ENCODE measurements at regions not wholly inside any gene's neighbourhood (a gene's known extent, or its start where the extent isn't known, plus 50 kb on each side); places are given as distances from the start of the nearest gene placed in this dataset.
"Not testable (repeated sequence)": the region's sequence is repeated elsewhere in the genome, so short reads cannot be mapped to it uniquely, and the experiment has no call there.

DNA sequence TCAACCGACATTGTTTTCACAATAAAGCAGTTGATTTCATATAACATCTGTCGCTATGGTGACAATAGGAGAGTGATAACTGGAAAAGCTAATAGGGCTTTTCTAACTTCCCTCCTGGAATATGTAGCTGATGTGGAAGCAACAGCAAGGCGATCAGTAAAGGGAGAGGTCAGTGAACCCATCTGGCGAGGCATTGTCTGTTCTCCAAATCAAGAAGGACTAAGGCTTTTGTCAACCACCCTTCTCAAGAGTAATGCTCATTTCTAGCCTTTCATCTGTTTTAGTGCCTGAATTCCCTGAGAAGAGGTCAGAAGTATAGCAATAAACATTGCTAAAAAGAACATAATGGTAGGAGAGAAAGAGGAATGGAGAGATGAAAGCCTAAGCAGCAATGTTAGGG, 201.3 kb downstream of the AKAP7 start:
- DNase-seq, result no peak

GRCh38 chr6:131346896-131347295, 211.6 kb downstream of the AKAP7 start:
- not testable (repeated sequence) for DNase-seq

- no peak for DNase-seq
Observed at GRCh38 chr6:131348572-131348971, 213.3 kb downstream of the AKAP7 start.

DNA sequence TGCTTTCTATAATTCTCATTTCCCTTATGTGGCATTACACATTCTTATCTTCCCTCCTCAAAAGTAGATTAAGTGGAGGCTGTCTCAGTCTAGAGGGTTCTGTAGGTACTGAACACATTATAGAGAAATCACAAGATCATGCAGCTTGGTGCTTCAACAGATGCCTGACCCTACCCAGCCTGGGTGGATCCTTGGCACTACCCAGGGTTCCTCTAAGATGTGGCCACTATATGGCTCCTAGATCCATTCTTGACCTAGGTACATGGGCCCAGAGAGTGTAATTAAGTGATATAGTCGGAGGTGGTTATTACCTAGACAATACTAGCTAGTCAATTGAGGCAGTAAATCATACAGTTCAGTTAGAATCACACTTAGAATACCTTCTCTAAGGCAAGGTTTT, 213.9 kb downstream of the AKAP7 start:
- no peak for DNase-seq

DNA sequence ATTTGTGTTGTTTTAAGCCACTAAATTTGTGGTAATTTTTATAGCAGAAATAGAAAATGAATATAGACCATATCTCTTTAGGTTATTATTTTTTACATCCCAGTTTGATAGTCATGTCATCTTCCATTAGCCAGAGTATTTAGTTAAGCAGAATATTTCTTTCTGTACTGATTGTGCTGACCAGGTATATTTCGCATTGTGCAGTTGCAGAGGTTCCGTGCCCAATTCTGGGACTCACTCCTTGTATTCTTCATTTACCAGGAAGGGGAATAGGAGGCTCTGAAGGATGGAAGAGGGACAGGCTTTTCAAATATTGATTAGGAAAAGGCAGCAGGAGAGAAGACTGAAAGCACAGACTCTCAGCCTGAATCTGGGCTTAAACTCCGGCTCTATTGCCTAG, 217.8 kb downstream of the AKAP7 start:
- DNase-seq, result no peak

GRCh38 chr6:131353876-131354275, 218.6 kb downstream of the AKAP7 start:
- DNase-seq, result no peak

- DNase-seq, result no peak
Observed at GRCh38 chr6:131354356-131354755, 218.7 kb upstream of the ARG1 start.

DNA sequence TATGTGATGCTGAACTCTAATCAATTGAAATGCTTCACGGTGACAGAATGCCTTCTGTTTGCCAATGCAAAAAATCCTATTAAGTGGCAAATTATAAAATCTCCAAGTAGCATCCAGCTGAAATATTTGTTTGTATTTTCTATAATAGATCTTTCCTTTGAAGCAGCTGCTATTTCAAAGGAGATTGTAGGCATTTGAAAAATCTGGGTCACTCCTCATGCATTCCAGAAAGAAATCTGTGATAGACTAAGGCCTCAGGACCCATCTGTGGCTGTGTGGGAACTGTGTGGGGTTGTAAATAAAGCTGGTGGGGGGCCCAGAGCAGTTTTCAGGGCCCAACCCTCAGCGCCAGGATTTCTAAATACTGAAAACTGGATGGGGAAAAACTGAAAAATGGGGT, 216.9 kb upstream of the ARG1 start:
- no peak for DNase-seq

- no peak for DNase-seq
Observed at GRCh38 chr6:131357501-131357900, 215.5 kb upstream of the ARG1 start.

- no peak for DNase-seq
Observed at GRCh38 chr6:131362070-131362469, 211.0 kb upstream of the ARG1 start.

DNA sequence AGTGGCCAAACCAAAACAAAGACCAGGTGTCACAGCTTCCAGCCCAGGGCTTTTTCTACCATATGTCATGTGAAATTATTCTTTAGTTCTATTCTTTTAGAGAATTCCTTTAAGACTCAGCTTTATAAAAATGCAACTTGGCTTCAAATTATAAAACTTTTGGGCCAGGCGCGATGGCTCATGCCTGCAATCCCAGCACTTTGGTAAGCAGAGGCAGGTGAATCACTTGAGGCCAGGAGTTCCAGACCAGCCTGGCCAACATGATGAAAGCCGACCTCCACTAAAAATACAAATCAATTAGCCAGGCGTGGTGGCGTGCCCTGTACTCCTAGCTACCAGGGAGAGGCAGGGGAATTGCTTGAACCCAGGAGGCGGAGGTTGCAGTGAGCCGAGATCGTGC, 210.3 kb upstream of the ARG1 start:
- DNase-seq, result no peak

GRCh38 chr6:131363947-131364834, 208.8 kb upstream of the ARG1 start:
- DNase-seq, result no peak

GRCh38 chr6:131366223-131366622, 206.8 kb upstream of the ARG1 start:
- DNase-seq, result no peak

DNA sequence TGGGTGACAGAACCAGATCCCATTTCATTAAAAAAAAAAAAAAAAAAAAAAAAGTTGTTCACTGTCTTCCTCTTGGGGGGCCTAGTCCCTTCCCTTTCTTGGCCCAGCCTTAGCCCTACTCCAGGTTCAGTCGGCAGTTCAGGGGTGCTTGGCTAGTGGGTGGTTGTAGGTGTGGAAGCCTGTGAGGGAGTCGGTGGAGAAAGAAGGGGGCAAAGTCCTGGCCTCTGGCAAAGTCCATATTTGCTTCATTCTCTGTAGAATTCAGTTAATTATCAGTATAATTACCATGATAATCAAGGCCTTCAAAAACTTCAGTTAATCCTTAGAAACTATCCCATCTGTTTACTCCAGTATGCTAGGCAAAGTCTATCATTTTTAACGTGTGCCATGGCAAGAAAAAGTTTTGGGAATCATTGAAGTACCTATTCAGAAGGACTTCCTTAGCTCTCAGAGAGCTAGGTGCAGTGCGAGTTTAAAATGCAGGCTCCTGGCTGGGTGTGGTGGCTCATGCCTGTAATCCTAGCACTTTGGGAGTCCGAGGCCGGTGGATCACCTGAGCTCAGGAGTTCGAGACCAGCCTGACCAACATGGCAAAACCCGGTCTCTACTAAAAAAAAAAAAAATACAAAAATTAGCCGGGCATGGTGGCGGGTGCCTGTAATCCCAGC, 205.7 kb upstream of the ARG1 start:
- no peak for DNase-seq

GRCh38 chr6:131368198-131368911, 204.7 kb upstream of the ARG1 start:
- no peak for DNase-seq

DNA sequence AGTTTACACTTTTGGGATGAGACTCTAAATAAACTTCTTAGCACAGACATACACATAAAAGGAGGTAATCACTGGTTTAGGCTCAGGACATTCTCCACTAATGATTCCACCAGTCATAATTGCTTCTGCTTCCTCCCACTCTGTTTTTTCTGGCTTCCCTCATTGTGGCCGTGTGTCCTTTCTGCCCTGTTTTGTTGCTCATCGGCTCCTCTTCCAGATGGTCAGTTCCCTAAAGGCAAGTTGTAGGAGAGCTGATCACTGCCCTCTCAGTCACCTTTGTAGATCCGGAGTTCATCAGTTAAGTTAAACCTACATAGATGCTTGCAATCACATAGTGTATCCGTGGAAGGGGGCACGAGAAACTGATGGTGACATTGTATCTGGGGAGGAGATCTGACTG, 200.5 kb upstream of the ARG1 start:
- no peak for DNase-seq

DNA sequence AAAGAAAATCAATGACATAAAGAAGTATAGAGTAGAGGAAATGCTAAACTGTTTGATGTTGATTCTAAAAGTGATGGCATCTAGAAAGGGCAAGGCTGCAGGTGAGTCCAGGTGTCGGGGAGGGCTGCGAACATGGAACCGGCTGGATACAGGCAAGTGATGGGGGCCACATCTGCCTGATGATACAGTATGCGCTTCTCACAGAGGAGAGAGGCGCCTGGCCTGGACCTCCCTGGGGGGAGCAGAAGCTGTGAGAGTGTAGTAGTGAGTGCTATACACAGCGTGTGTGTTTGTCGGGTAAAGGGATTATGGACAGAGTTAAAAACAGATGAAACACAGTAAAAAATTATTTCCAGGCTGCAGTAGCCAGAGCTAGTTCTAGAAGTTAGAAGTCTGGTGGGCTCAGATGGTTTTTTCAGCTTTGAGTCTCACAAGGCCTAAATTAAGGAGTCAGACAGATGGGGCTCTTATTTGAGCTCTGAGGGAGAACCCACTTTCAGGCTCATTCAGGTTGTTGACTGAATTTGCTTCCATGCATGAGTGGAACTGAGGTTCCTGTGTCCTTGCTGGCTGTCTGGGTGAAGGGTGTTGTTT, 195.8 kb upstream of the ARG1 start:
- DNase-seq, result no peak

DNA sequence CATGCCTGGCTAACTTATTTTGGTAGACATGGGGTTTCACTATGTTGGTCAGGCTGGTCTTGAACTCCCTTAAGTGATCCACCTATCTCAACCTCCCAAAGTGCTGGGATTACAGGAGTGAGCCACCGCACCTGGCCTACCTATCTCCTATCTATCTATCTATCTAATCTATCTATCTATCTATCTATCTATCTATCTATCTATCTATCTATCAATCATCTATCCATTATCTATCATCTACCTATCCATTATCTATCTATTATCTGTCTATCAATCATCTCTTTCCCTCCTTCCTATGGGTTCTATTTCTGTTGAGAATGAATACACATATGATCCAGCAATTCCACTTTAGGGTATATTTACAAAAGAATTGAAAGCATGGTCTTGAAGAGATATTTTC, 194.2 kb upstream of the ARG1 start:
- no peak for DNase-seq

GRCh38 chr6:131379948-131380347, 193.1 kb upstream of the ARG1 start:
- DNase-seq, result no peak

DNA sequence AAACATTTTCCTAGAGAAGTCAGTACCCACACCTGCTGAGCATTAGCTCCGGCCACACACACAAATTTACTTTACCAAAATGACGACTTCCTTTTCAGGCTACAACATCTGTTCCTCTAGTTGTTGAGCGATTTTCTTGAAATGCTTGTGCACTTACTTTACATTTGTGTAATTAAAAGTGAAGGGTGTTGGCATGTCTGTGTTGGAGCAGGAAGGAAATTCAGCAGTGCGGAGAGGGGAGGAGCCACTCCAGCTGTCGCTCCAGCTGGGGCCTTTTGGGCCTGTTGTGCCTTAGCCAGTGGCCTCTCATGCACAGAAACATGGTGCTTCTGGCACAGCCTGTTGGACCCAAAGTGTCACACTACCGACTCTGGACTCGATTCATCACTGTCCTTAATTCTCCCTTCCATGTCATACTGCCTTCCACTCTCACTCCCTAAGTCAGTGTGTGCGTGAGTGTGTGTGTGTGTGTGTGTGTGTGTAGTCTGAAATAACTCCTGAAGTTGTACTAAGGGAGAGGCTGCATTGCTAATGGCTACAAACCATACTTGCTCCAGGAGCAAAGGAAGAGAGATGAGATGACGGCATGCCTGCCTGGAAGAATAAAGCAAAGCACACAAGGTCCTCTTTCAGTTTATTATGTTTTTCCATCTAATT, 191.8 kb upstream of the ARG1 start:
- DNase-seq, result no peak

DNA sequence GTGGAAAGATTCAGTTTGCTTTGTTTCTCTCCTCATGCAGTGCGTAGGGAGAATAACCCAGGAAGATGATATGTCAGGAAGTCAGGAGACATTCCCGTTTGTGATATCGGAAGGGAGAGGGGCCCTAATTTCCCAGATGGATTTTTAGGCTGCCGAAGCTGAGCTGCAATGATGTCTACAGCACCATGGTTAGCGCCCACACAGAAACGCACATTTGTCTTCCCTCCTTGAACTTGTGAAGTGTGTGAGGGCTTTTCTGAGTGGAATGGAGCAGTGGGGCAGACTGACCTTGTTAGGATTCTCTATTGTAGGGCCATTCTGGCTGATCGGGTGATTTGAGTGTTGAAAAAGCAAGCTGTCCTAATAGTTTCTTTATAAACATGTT, 191.3 kb upstream of the ARG1 start:
- no peak for DNase-seq

GRCh38 chr6:131382631-131383030, 190.4 kb upstream of the ARG1 start:
- no peak for DNase-seq
